ENCODE measurements at regions not wholly inside any gene's neighbourhood (a gene's known extent, or its start where the extent isn't known, plus 50 kb on each side); places are given as distances from the start of the nearest gene placed in this dataset.

DNA sequence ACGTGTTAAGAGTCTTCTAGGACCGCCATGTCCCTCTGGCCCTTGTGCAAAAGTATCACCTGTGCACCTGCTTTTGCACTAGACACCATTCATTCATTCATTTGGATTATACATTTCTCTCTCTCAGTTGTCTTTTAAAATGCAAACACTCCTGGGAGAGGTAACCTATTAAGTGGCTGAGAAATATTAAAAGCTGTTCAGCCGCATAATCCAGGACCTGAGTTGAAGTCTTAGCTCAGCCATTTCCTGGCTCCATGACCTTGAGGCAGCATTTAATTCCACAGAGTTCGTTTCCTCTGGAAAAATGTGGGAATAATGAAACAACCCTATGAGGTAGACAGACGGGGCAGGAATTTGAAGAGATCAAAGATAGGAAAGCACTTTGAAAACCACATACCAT is 251.6 kb downstream of the RPS24 start:
- TF ChIP-seq, protein P1, sequence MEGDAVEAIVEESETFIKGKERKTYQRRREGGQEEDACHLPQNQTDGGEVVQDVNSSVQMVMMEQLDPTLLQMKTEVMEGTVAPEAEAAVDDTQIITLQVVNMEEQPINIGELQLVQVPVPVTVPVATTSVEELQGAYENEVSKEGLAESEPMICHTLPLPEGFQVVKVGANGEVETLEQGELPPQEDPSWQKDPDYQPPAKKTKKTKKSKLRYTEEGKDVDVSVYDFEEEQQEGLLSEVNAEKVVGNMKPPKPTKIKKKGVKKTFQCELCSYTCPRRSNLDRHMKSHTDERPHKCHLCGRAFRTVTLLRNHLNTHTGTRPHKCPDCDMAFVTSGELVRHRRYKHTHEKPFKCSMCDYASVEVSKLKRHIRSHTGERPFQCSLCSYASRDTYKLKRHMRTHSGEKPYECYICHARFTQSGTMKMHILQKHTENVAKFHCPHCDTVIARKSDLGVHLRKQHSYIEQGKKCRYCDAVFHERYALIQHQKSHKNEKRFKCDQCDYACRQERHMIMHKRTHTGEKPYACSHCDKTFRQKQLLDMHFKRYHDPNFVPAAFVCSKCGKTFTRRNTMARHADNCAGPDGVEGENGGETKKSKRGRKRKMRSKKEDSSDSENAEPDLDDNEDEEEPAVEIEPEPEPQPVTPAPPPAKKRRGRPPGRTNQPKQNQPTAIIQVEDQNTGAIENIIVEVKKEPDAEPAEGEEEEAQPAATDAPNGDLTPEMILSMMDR (IDR thresholded peaks at IDR 0.05) = no peak
- TF ChIP-seq POLR2AphosphoS5 (IDR thresholded peaks at IDR 0.05) = no peak
- TF ChIP-seq POLR2A (IDR thresholded peaks at IDR 0.05) = no peak
- no peak for TF ChIP-seq EP300 (IDR thresholded peaks at IDR 0.05)

All from suprapubic skin (tissue), 4 donors.